ENCODE measurements at regions not wholly inside any gene's neighbourhood (a gene's known extent, or its start where the extent isn't known, plus 50 kb on each side); places are given as distances from the start of the nearest gene placed in this dataset.
"Not testable (repeated sequence)": the region's sequence is repeated elsewhere in the genome, so short reads cannot be mapped to it uniquely, and the experiment has no call there.

DNA sequence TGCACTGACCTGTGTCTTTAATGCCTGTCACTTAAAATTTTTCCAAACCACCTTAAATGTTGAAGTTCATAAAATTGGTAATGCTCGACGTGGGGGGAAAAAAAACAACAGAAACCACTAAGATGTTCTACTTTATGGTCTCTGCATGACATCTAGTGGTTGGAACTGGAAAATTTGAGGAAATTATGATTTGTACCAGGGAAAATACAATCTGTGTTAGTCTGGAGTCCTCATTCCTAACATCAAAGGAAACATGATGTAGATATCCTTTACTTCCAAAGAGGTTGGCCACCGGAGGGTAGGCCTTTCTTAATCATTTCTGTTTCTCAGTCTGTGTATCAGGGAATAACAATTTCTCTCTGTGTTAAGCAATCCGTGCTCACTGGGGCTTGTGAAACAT lies 941.0 kb downstream of the LTN1 start:
- dilution Hi-C loops (cut with MboI; ENCODE audit: extremely low pct_ligation_motif_present, low sequenced_read_pairs); DNase-seq (ENCODE audit: low read depth, low spot score); H3K9me3 ChIP-seq (ENCODE audit: control insufficient read depth, low read depth, low read length); H3K79me2 ChIP-seq (ENCODE audit: control insufficient read depth, insufficient read depth, low read length); H2AFZ ChIP-seq (ENCODE audit: control insufficient read depth, low read length); H3K4me1 ChIP-seq (ENCODE audit: control insufficient read depth, extremely low read depth, insufficient read depth, low read length); H3K4me3 ChIP-seq (ENCODE audit: control insufficient read depth in 2 of 3, extremely low read depth in 1 of 3, insufficient read depth in 2 of 3, low read depth in 1 of 3, low read length in 3 of 3); H3K9ac ChIP-seq (ENCODE audit: control insufficient read depth, extremely low read depth, insufficient read depth, low read length); H3K9me1 ChIP-seq (ENCODE audit: control insufficient read depth, extremely low read depth, insufficient read depth, low read length); H3K4me2 ChIP-seq (ENCODE audit: control insufficient read depth, extremely low read depth, insufficient read depth, low read depth, low read length); FAIRE-seq; H3K36me3 ChIP-seq (ENCODE audit: control insufficient read depth in 2 of 2, extremely low read depth in 1 of 2, insufficient read depth in 2 of 2, low read length in 2 of 2); H3K27ac ChIP-seq (ENCODE audit: control insufficient read depth, insufficient read depth, low read length); H4K20me1 ChIP-seq (ENCODE audit: control insufficient read depth, extremely low read depth, insufficient read depth, low read length); H3K27me3 ChIP-seq (ENCODE audit: control insufficient read depth, extremely low read depth, insufficient read depth, low read length): not testable (repeated sequence)
- TF ChIP-seq, protein P1, sequence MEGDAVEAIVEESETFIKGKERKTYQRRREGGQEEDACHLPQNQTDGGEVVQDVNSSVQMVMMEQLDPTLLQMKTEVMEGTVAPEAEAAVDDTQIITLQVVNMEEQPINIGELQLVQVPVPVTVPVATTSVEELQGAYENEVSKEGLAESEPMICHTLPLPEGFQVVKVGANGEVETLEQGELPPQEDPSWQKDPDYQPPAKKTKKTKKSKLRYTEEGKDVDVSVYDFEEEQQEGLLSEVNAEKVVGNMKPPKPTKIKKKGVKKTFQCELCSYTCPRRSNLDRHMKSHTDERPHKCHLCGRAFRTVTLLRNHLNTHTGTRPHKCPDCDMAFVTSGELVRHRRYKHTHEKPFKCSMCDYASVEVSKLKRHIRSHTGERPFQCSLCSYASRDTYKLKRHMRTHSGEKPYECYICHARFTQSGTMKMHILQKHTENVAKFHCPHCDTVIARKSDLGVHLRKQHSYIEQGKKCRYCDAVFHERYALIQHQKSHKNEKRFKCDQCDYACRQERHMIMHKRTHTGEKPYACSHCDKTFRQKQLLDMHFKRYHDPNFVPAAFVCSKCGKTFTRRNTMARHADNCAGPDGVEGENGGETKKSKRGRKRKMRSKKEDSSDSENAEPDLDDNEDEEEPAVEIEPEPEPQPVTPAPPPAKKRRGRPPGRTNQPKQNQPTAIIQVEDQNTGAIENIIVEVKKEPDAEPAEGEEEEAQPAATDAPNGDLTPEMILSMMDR (optimal IDR thresholded peaks at IDR 0.05 in 1 of 3, IDR thresholded peaks at IDR 0.05 in 1 of 3, conservative IDR thresholded peaks at IDR 0.05 in 1 of 3; ENCODE audit: extremely low read depth in 1 of 3, insufficient read depth in 2 of 3, low read length in 3 of 3), result peak in 2 of 3 experiments; percentile 13 to 36

DNA sequence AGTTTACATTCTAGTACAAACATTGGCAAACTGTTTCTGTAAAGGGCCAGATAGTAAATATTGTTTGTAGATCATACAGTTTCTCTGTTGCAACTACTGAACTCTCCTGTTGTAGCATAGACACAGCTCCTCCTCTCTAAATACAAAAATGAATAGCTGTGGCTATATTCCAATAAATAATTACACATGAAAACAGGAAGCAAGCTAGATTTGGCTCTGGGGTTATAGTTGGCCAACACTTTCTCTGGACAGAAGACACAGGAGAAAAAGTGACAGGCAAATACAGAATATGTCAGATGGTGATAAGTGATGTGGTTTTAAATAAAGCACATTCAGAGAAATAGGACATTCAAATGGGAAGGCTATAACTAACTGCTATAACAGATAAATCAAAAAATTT lies 957.0 kb downstream of the LTN1 start:
- H3K9me3 ChIP-seq (ENCODE audit: control insufficient read depth, low read depth, low read length); H3K36me3 ChIP-seq (ENCODE audit: control insufficient read depth in 2 of 2, extremely low read depth in 1 of 2, insufficient read depth in 2 of 2, low read length in 2 of 2); H3K9ac ChIP-seq (ENCODE audit: control insufficient read depth, extremely low read depth, insufficient read depth, low read length); H3K27me3 ChIP-seq (ENCODE audit: control insufficient read depth, extremely low read depth, insufficient read depth, low read length); DNase-seq (ENCODE audit: low read depth, low spot score); H3K4me2 ChIP-seq (ENCODE audit: control insufficient read depth, extremely low read depth, insufficient read depth, low read depth, low read length); H4K20me1 ChIP-seq (ENCODE audit: control insufficient read depth, extremely low read depth, insufficient read depth, low read length); H3K79me2 ChIP-seq (ENCODE audit: control insufficient read depth, insufficient read depth, low read length); H2AFZ ChIP-seq (ENCODE audit: control insufficient read depth, low read length); H3K9me1 ChIP-seq (ENCODE audit: control insufficient read depth, extremely low read depth, insufficient read depth, low read length); H3K4me3 ChIP-seq (ENCODE audit: control insufficient read depth in 2 of 3, extremely low read depth in 1 of 3, insufficient read depth in 2 of 3, low read depth in 1 of 3, low read length in 3 of 3); H3K4me1 ChIP-seq (ENCODE audit: control insufficient read depth, extremely low read depth, insufficient read depth, low read length); dilution Hi-C loops (cut with MboI; ENCODE audit: extremely low pct_ligation_motif_present, low sequenced_read_pairs); FAIRE-seq; H3K27ac ChIP-seq (ENCODE audit: control insufficient read depth, insufficient read depth, low read length): not testable (repeated sequence)

DNA sequence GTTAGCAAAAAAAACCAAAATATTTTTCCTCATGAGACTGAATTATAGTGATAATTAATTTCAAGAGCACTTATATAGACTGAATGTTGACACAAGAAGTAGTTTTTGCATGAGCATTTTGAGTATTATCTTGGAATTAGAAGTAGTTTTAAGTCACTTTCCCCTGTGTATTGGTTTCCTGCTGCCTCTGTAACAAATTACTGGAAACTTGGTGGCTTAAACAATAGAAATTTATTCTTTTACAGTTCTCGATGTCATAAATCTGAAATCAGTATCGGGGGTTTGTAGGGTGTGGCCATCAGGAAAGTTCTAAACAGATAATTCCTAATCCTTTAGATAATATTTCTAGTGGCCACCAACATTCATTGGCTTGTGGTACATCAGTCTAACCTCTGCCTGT lies 957.8 kb downstream of the LTN1 start:
- H3K4me1 ChIP-seq (ENCODE audit: control insufficient read depth, extremely low read depth, insufficient read depth, low read length); dilution Hi-C loops (cut with MboI; ENCODE audit: extremely low pct_ligation_motif_present, low sequenced_read_pairs); H3K4me3 ChIP-seq (ENCODE audit: control insufficient read depth in 2 of 3, extremely low read depth in 1 of 3, insufficient read depth in 2 of 3, low read depth in 1 of 3, low read length in 3 of 3); FAIRE-seq; H2AFZ ChIP-seq (ENCODE audit: control insufficient read depth, low read length); H3K9ac ChIP-seq (ENCODE audit: control insufficient read depth, extremely low read depth, insufficient read depth, low read length); H3K9me3 ChIP-seq (ENCODE audit: control insufficient read depth, low read depth, low read length); H3K4me2 ChIP-seq (ENCODE audit: control insufficient read depth, extremely low read depth, insufficient read depth, low read depth, low read length); H3K27me3 ChIP-seq (ENCODE audit: control insufficient read depth, extremely low read depth, insufficient read depth, low read length); H3K36me3 ChIP-seq (ENCODE audit: control insufficient read depth in 2 of 2, extremely low read depth in 1 of 2, insufficient read depth in 2 of 2, low read length in 2 of 2); H3K27ac ChIP-seq (ENCODE audit: control insufficient read depth, insufficient read depth, low read length); H3K79me2 ChIP-seq (ENCODE audit: control insufficient read depth, insufficient read depth, low read length); DNase-seq (ENCODE audit: low read depth, low spot score); H3K9me1 ChIP-seq (ENCODE audit: control insufficient read depth, extremely low read depth, insufficient read depth, low read length); H4K20me1 ChIP-seq (ENCODE audit: control insufficient read depth, extremely low read depth, insufficient read depth, low read length): not testable (repeated sequence)

DNA sequence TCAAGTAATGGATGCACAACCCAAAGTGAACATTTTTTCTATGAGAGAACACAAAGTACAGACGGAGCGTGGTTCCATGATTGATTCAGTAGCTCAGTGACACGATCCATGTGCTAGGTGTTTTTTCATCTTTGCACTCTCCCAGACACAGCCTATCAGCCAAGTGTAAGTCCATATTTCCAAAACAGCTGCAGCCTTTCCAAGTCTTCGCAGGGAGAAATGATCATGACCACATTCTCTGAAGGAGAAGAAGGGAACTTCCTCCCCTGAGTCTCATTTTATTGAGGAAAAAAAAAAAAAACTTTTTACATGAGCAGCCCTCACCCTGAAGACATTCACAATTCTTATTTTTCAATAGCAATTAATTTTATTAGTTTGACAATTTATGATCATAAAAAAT lies 958.3 kb downstream of the LTN1 start:
- H3K27ac ChIP-seq (ENCODE audit: control insufficient read depth, insufficient read depth, low read length); DNase-seq (ENCODE audit: low read depth, low spot score); H2AFZ ChIP-seq (ENCODE audit: control insufficient read depth, low read length); H3K4me3 ChIP-seq (ENCODE audit: control insufficient read depth in 2 of 3, extremely low read depth in 1 of 3, insufficient read depth in 2 of 3, low read depth in 1 of 3, low read length in 3 of 3); H3K4me1 ChIP-seq (ENCODE audit: control insufficient read depth, extremely low read depth, insufficient read depth, low read length); H3K9me1 ChIP-seq (ENCODE audit: control insufficient read depth, extremely low read depth, insufficient read depth, low read length); H3K36me3 ChIP-seq (ENCODE audit: control insufficient read depth in 2 of 2, extremely low read depth in 1 of 2, insufficient read depth in 2 of 2, low read length in 2 of 2); FAIRE-seq; H3K79me2 ChIP-seq (ENCODE audit: control insufficient read depth, insufficient read depth, low read length); H3K27me3 ChIP-seq (ENCODE audit: control insufficient read depth, extremely low read depth, insufficient read depth, low read length); H3K9ac ChIP-seq (ENCODE audit: control insufficient read depth, extremely low read depth, insufficient read depth, low read length); H3K4me2 ChIP-seq (ENCODE audit: control insufficient read depth, extremely low read depth, insufficient read depth, low read depth, low read length); H3K9me3 ChIP-seq (ENCODE audit: control insufficient read depth, low read depth, low read length); dilution Hi-C loops (cut with MboI; ENCODE audit: extremely low pct_ligation_motif_present, low sequenced_read_pairs); H4K20me1 ChIP-seq (ENCODE audit: control insufficient read depth, extremely low read depth, insufficient read depth, low read length): not testable (repeated sequence)

DNA sequence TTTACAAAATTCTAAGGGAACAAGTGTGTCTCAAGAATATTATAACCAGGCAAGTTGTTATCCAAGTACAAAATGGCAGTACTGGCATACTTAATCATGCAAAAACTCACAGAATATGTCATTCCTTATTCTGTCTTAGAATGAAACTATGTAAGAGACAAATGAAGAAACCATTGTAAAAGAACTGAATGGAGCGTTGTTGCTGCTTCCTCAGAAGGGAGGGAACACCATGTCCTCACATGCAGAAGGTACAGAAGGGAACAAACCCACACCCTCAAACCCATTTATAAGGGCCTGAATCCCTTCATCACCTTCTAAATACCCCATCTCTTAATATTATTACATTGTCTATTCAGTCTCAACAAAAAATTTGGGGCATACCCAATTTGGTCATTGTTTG lies 960.0 kb downstream of the LTN1 start:
- H3K4me1 ChIP-seq (ENCODE audit: control insufficient read depth, extremely low read depth, insufficient read depth, low read length); H3K9me1 ChIP-seq (ENCODE audit: control insufficient read depth, extremely low read depth, insufficient read depth, low read length); H3K9ac ChIP-seq (ENCODE audit: control insufficient read depth, extremely low read depth, insufficient read depth, low read length); H3K27me3 ChIP-seq (ENCODE audit: control insufficient read depth, extremely low read depth, insufficient read depth, low read length); H3K27ac ChIP-seq (ENCODE audit: control insufficient read depth, insufficient read depth, low read length); H3K36me3 ChIP-seq (ENCODE audit: control insufficient read depth in 2 of 2, extremely low read depth in 1 of 2, insufficient read depth in 2 of 2, low read length in 2 of 2); FAIRE-seq; H4K20me1 ChIP-seq (ENCODE audit: control insufficient read depth, extremely low read depth, insufficient read depth, low read length); H3K79me2 ChIP-seq (ENCODE audit: control insufficient read depth, insufficient read depth, low read length); H2AFZ ChIP-seq (ENCODE audit: control insufficient read depth, low read length); dilution Hi-C loops (cut with MboI; ENCODE audit: extremely low pct_ligation_motif_present, low sequenced_read_pairs); H3K4me2 ChIP-seq (ENCODE audit: control insufficient read depth, extremely low read depth, insufficient read depth, low read depth, low read length); DNase-seq (ENCODE audit: low read depth, low spot score); H3K9me3 ChIP-seq (ENCODE audit: control insufficient read depth, low read depth, low read length); H3K4me3 ChIP-seq (ENCODE audit: control insufficient read depth in 2 of 3, extremely low read depth in 1 of 3, insufficient read depth in 2 of 3, low read depth in 1 of 3, low read length in 3 of 3): not testable (repeated sequence)
